ENCODE measurements at regions not wholly inside any gene's neighbourhood (a gene's known extent, or its start where the extent isn't known, plus 50 kb on each side); places are given as distances from the start of the nearest gene placed in this dataset.

GRCh38 chr5:74418261-74418660 lies 222.3 kb downstream of the ENC1 start:
- DNase-seq (ENCODE audit: low read depth in 1 of 2, low spot score in 1 of 2), result no peak
- Histone ChIP-seq H3K9me3 (ENCODE audit: low read depth) (no peaks in the 10 kb centered on the region), H3K36me3 (no peaks in the 10 kb centered on the region), H3K27me3 (no peaks in the 10 kb centered on the region), H3K4me3 (no peak overlapping the region), H3K27ac (no peak overlapping the region), H3K4me1 (ENCODE audit: low read depth) (peaks cover 12% of the 10 kb centered on the region)
- TF ChIP-seq CTCF (IDR thresholded peaks at IDR 0.05; ENCODE audit: low read depth, low read length), result no peak

- H3K4me3 ChIP-seq, result no peak overlapping the region
- no peaks in the 10 kb centered on the region for H3K36me3 ChIP-seq
- peaks cover 12% of the 10 kb centered on the region for H3K4me1 ChIP-seq (ENCODE audit: low read depth)
- no peaks in the 10 kb centered on the region for H3K27me3 ChIP-seq
- no peak for TF ChIP-seq CTCF (IDR thresholded peaks at IDR 0.05; ENCODE audit: low read depth, low read length)
- no peak for DNase-seq (ENCODE audit: low read depth in 1 of 2, low spot score in 1 of 2)
- no peak overlapping the region for H3K27ac ChIP-seq
- no peaks in the 10 kb centered on the region for H3K9me3 ChIP-seq (ENCODE audit: low read depth)
These were observed 224.8 kb downstream of the ENC1 start for GRCh38 chr5:74415695-74416102.

GRCh38 chr5:74414228-74414627 lies 226.3 kb downstream of the ENC1 start:
- Histone ChIP-seq H3K36me3 (no peaks in the 10 kb centered on the region), H3K4me3 (no peak overlapping the region), H3K4me1 (ENCODE audit: low read depth) (peaks cover 12% of the 10 kb centered on the region), H3K9me3 (ENCODE audit: low read depth) (no peaks in the 10 kb centered on the region), H3K27ac (no peak overlapping the region), H3K27me3 (no peaks in the 10 kb centered on the region)
- no peak for DNase-seq (ENCODE audit: low read depth in 1 of 2, low spot score in 1 of 2)
- TF ChIP-seq CTCF (IDR thresholded peaks at IDR 0.05; ENCODE audit: low read depth, low read length), result no peak

- TF ChIP-seq CTCF (IDR thresholded peaks at IDR 0.05; ENCODE audit: low read depth, low read length), result no peak
- H3K4me3 ChIP-seq, result no peak overlapping the region
- no peak for DNase-seq (ENCODE audit: low read depth in 1 of 2, low spot score in 1 of 2)
- H3K9me3 ChIP-seq (ENCODE audit: low read depth), result no peaks in the 10 kb centered on the region
- no peaks in the 10 kb centered on the region for H3K27me3 ChIP-seq
- peaks cover 5% of the 10 kb centered on the region for H3K4me1 ChIP-seq (ENCODE audit: low read depth)
- no peaks in the 10 kb centered on the region for H3K36me3 ChIP-seq
- no peak overlapping the region for H3K27ac ChIP-seq
These were observed 227.0 kb downstream of the ENC1 start for GRCh38 chr5:74413403-74414048.

- no peak for DNase-seq (ENCODE audit: low read depth in 1 of 2, low spot score in 1 of 2)
- Histone ChIP-seq H3K27ac (no peak overlapping the region), H3K36me3 (no peaks in the 10 kb centered on the region), H3K4me1 (ENCODE audit: low read depth) (no peaks in the 10 kb centered on the region), H3K9me3 (ENCODE audit: low read depth) (no peaks in the 10 kb centered on the region), H3K4me3 (no peak overlapping the region), H3K27me3 (no peaks in the 10 kb centered on the region)
- no peak for TF ChIP-seq CTCF (IDR thresholded peaks at IDR 0.05; ENCODE audit: low read depth, low read length)
These were observed 228.5 kb downstream of the ENC1 start for GRCh38 chr5:74412066-74412465.

Data from cardiac muscle cell (in vitro differentiated cells and primary cell).